GM23338 (cell line): ENCODE measurements at regions not wholly inside any gene's neighbourhood (a gene's known extent, or its start where the extent isn't known, plus 50 kb on each side); places are given as distances from the start of the nearest gene placed in this dataset.

Source experiments
- ATAC-seq: fragments of 200-7000 bp; cut with Tn5 transposase; 3 replicates; pipeline ENCODE4 v1.9.1; 2020
- DNase-seq: peaks from one replicate; pipeline ENCODE4 v3.0.0-alpha.2; 2015; ENCODE audit warnings: low spot score
- H2AFZ ChIP-seq: fragments of 200-600 bp; sonication (generic); 2 replicates; pipeline ENCODE4 v1.8.0; 2016; ENCODE audit warnings: antibody characterized with exemption, mild to moderate bottlenecking, moderate library complexity
- H3F3A ChIP-seq: fragments of 200-600 bp; sonication (generic); replicated peaks from 2 replicates; pipeline ENCODE4 v1.8.0; 2017; ENCODE audit warnings: antibody characterized with exemption, mixed run types, low read depth
- H3K27ac ChIP-seq: fragments of 200-600 bp; sonication (generic); 2 replicates; pipeline ENCODE4 v1.6.1; 2016; ENCODE audit warnings: low read depth
- H3K27me3 ChIP-seq: fragments of 200-600 bp; sonication (generic); 2 replicates; pipeline ENCODE4 v1.8.0; 2016; ENCODE audit warnings: mild to moderate bottlenecking, mixed run types, moderate library complexity; ENCODE audit not compliant: insufficient read depth
- H3K36me3 ChIP-seq: fragments of 200-600 bp; sonication (generic); 2 replicates; pipeline ENCODE4 v1.8.0; 2016; ENCODE audit warnings: mild to moderate bottlenecking; ENCODE audit not compliant: insufficient read depth
- H3K4me1 ChIP-seq: fragments of 200-600 bp; sonication (generic); 2 replicates; pipeline ENCODE4 v1.8.0; 2016; ENCODE audit warnings: mild to moderate bottlenecking, moderate library complexity; ENCODE audit not compliant: insufficient read depth
- H3K4me2 ChIP-seq: fragments of 200-600 bp; sonication (generic); 2 replicates; pipeline ENCODE4 v1.7.1; 2017; ENCODE audit warnings: mixed run types
- H3K4me3 ChIP-seq: fragments of 200-600 bp; sonication (generic); 2 replicates; pipeline ENCODE4 v1.6.1; 2016; ENCODE audit warnings: mixed run types
- H3K79me2 ChIP-seq: fragments of 200-600 bp; sonication (generic); replicated peaks from 2 replicates; pipeline ENCODE4 v1.8.0; 2017; ENCODE audit warnings: mild to moderate bottlenecking; ENCODE audit not compliant: insufficient read depth
- H3K9me2 ChIP-seq: fragments of 200-600 bp; sonication (generic); 2 replicates; pipeline ENCODE4 v1.8.0; 2017; ENCODE audit not compliant: insufficient read depth
- H4K20me1 ChIP-seq: fragments of 200-600 bp; sonication (generic); replicated peaks from 2 replicates; pipeline ENCODE4 v1.8.0; 2017; ENCODE audit warnings: mild to moderate bottlenecking; ENCODE audit not compliant: insufficient read depth
- H3K27ac Mint-ChIP-seq: 2 replicates; pipeline ENCODE4 v1.8.0; 2020; ENCODE audit warnings: inconsistent platforms, mild to moderate bottlenecking, moderate library complexity, mixed read lengths
- H3K27me3 Mint-ChIP-seq: 3 replicates; pipeline ENCODE4 v1.8.0; 2022; ENCODE audit warnings: low read depth, mild to moderate bottlenecking, moderate library complexity, mixed read lengths, inconsistent platforms; ENCODE audit not compliant: insufficient read depth, poor library complexity
- H3K36me3 Mint-ChIP-seq: 3 replicates; pipeline ENCODE4 v1.8.0; 2021; ENCODE audit warnings: low read depth, mild to moderate bottlenecking, inconsistent platforms, moderate library complexity, mixed read lengths
- H3K4me1 Mint-ChIP-seq: 3 replicates; pipeline ENCODE4 v1.8.0; 2020; ENCODE audit warnings: mild to moderate bottlenecking, inconsistent platforms, mixed read lengths
- H3K4me3 Mint-ChIP-seq: 3 replicates; pipeline ENCODE4 v1.8.0; 2021; ENCODE audit warnings: moderate library complexity, mild to moderate bottlenecking, inconsistent platforms, mixed read lengths
- H3K9me3 Mint-ChIP-seq: 3 replicates; pipeline ENCODE4 v1.8.0; 2020; ENCODE audit warnings: moderate library complexity, mild to moderate bottlenecking, inconsistent platforms, mixed read lengths
- CREB1 ChIP-seq: fragments of 250-450 bp; sonication (Bioruptor Pico); IDR thresholded peaks from 2 replicates; pipeline ENCODE4 v1.5.0; 2020; ENCODE audit warnings: low read depth, mild to moderate bottlenecking, moderate library complexity
- CTCF ChIP-seq, 2 experiments: fragments of 200-600 bp in 1 of 2; sonication (generic) in 1 of 2; conservative IDR thresholded peaks; 2 replicates each; pipeline versions ENCODE4 v1.5.1 to v1.6.1; 2016 to 2017; ENCODE audit warnings: antibody characterized with exemption in 2 of 2, low read depth in 2 of 2, mild to moderate bottlenecking in 2 of 2, moderate library complexity in 1 of 2
- EZH2 ChIP-seq: fragments of 200-600 bp; sonication (generic); IDR thresholded peaks from one replicate; pipeline ENCODE4 v1.8.0; 2017; ENCODE audit warnings: antibody characterized with exemption, mild to moderate bottlenecking, low read depth; ENCODE audit not compliant: unreplicated experiment
- EZH2phosphoT487 ChIP-seq: fragments of 200-600 bp; sonication (generic); IDR thresholded peaks from one replicate; pipeline ENCODE4 v1.8.1; 2018; ENCODE audit warnings: antibody characterized with exemption; ENCODE audit not compliant: unreplicated experiment
- JUNB ChIP-seq: IDR thresholded peaks from one replicate; pipeline ENCODE4 v1.6.1; 2016; ENCODE audit warnings: antibody characterized with exemption; ENCODE audit not compliant: unreplicated experiment
- NANOG ChIP-seq: IDR thresholded peaks from 2 replicates; pipeline ENCODE4 v1.6.1; 2016; ENCODE audit warnings: antibody characterized with exemption, borderline replicate concordance
- POLR2AphosphoS5 ChIP-seq: IDR thresholded peaks from 2 replicates; pipeline ENCODE4 v1.6.1; 2016; ENCODE audit warnings: antibody characterized with exemption, low read depth
- STAT1 ChIP-seq: IDR thresholded peaks from one replicate; pipeline ENCODE4 v1.6.1; 2016; ENCODE audit warnings: antibody characterized with exemption; ENCODE audit not compliant: unreplicated experiment
- ZNF114 ChIP-seq: fragments of 250-450 bp; sonication (Bioruptor Pico); IDR thresholded peaks from 2 replicates; pipeline ENCODE4 v1.5.0; 2020; ENCODE audit warnings: mild to moderate bottlenecking, moderate library complexity
- ZNF331 ChIP-seq: fragments of 250-450 bp; sonication (Bioruptor Pico); IDR thresholded peaks from 2 replicates; pipeline ENCODE4 v1.5.0; 2020; ENCODE audit warnings: low read depth, mild to moderate bottlenecking, moderate library complexity
- TF ChIP-seq, protein P1 (sequence below): IDR thresholded peaks from one replicate; pipeline ENCODE4 v1.6.1; 2018; ENCODE audit warnings: antibody characterized with exemption; ENCODE audit not compliant: unreplicated experiment
- TF ChIP-seq, protein P2 (sequence below): IDR thresholded peaks from 2 replicates; pipeline ENCODE4 v1.6.1; 2016; ENCODE audit warnings: antibody characterized with exemption
- TF ChIP-seq, protein P3 (sequence below): fragments of 250-450 bp; sonication (Bioruptor Pico); IDR thresholded peaks from 2 replicates; pipeline ENCODE4 v1.5.0; 2020; ENCODE audit warnings: mild to moderate bottlenecking, moderate library complexity

GRCh38 chr2:88318956-88319330, 133.6 kb downstream of the FOXI3 start:
- TF ChIP-seq JUNB (no peak), POLR2AphosphoS5 (no peak), EZH2 (no peak), NANOG (no peak), ZNF114 (CRISPR knock-in tag) (no peak), ZNF331 (CRISPR knock-in tag) (no peak), CTCF (conservative IDR thresholded peaks at IDR 0.05; ENCODE audit: low read depth in 2 of 2) (no peak), EZH2phosphoT487 (no peak), CREB1 (CRISPR knock-in tag) (no peak), STAT1 (no peak)
- TF ChIP-seq, protein P1, sequence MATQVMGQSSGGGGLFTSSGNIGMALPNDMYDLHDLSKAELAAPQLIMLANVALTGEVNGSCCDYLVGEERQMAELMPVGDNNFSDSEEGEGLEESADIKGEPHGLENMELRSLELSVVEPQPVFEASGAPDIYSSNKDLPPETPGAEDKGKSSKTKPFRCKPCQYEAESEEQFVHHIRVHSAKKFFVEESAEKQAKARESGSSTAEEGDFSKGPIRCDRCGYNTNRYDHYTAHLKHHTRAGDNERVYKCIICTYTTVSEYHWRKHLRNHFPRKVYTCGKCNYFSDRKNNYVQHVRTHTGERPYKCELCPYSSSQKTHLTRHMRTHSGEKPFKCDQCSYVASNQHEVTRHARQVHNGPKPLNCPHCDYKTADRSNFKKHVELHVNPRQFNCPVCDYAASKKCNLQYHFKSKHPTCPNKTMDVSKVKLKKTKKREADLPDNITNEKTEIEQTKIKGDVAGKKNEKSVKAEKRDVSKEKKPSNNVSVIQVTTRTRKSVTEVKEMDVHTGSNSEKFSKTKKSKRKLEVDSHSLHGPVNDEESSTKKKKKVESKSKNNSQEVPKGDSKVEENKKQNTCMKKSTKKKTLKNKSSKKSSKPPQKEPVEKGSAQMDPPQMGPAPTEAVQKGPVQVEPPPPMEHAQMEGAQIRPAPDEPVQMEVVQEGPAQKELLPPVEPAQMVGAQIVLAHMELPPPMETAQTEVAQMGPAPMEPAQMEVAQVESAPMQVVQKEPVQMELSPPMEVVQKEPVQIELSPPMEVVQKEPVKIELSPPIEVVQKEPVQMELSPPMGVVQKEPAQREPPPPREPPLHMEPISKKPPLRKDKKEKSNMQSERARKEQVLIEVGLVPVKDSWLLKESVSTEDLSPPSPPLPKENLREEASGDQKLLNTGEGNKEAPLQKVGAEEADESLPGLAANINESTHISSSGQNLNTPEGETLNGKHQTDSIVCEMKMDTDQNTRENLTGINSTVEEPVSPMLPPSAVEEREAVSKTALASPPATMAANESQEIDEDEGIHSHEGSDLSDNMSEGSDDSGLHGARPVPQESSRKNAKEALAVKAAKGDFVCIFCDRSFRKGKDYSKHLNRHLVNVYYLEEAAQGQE, result no peak
- TF ChIP-seq, protein P2, sequence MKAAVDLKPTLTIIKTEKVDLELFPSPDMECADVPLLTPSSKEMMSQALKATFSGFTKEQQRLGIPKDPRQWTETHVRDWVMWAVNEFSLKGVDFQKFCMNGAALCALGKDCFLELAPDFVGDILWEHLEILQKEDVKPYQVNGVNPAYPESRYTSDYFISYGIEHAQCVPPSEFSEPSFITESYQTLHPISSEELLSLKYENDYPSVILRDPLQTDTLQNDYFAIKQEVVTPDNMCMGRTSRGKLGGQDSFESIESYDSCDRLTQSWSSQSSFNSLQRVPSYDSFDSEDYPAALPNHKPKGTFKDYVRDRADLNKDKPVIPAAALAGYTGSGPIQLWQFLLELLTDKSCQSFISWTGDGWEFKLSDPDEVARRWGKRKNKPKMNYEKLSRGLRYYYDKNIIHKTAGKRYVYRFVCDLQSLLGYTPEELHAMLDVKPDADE, result no peak
- TF ChIP-seq, protein P3, sequence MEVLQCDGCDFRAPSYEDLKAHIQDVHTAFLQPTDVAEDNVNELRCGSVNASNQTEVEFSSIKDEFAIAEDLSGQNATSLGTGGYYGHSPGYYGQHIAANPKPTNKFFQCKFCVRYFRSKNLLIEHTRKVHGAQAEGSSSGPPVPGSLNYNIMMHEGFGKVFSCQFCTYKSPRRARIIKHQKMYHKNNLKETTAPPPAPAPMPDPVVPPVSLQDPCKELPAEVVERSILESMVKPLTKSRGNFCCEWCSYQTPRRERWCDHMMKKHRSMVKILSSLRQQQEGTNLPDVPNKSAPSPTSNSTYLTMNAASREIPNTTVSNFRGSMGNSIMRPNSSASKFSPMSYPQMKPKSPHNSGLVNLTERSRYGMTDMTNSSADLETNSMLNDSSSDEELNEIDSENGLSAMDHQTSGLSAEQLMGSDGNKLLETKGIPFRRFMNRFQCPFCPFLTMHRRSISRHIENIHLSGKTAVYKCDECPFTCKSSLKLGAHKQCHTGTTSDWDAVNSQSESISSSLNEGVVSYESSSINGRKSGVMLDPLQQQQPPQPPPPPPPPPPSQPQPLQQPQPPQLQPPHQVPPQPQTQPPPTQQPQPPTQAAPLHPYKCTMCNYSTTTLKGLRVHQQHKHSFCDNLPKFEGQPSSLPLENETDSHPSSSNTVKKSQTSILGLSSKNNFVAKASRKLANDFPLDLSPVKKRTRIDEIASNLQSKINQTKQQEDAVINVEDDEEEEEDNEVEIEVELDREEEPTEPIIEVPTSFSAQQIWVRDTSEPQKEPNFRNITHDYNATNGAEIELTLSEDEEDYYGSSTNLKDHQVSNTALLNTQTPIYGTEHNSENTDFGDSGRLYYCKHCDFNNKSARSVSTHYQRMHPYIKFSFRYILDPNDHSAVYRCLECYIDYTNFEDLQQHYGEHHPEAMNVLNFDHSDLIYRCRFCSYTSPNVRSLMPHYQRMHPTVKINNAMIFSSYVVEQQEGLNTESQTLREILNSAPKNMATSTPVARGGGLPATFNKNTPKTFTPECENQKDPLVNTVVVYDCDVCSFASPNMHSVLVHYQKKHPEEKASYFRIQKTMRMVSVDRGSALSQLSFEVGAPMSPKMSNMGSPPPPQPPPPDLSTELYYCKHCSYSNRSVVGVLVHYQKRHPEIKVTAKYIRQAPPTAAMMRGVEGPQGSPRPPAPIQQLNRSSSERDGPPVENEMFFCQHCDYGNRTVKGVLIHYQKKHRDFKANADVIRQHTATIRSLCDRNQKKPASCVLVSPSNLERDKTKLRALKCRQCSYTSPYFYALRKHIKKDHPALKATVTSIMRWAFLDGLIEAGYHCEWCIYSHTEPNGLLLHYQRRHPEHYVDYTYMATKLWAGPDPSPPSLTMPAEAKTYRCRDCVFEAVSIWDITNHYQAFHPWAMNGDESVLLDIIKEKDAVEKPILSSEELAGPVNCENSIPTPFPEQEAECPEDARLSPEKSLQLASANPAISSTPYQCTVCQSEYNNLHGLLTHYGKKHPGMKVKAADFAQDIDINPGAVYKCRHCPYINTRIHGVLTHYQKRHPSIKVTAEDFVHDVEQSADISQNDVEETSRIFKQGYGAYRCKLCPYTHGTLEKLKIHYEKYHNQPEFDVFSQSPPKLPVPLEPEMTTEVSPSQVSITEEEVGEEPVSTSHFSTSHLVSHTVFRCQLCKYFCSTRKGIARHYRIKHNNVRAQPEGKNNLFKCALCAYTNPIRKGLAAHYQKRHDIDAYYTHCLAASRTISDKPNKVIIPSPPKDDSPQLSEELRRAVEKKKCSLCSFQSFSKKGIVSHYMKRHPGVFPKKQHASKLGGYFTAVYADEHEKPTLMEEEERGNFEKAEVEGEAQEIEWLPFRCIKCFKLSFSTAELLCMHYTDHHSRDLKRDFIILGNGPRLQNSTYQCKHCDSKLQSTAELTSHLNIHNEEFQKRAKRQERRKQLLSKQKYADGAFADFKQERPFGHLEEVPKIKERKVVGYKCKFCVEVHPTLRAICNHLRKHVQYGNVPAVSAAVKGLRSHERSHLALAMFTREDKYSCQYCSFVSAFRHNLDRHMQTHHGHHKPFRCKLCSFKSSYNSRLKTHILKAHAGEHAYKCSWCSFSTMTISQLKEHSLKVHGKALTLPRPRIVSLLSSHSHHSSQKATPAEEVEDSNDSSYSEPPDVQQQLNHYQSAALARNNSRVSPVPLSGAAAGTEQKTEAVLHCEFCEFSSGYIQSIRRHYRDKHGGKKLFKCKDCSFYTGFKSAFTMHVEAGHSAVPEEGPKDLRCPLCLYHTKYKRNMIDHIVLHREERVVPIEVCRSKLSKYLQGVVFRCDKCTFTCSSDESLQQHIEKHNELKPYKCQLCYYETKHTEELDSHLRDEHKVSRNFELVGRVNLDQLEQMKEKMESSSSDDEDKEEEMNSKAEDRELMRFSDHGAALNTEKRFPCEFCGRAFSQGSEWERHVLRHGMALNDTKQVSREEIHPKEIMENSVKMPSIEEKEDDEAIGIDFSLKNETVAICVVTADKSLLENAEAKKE, result no peak
- Mint-ChIP-seq H3K4me3 (no peak overlapping the region), H3K27me3 (peaks cover 4% of the 10 kb centered on the region), H3K4me1 (peaks cover 13% of the 10 kb centered on the region), H3K36me3 (no peaks in the 10 kb centered on the region), H3K9me3 (no peaks in the 10 kb centered on the region), H3K27ac (no peak overlapping the region)
- H3K4me1 ChIP-seq, result no peaks in the 10 kb centered on the region
- H3F3A ChIP-seq, result no peaks in the 10 kb centered on the region
- no peak overlapping the region for H3K27ac ChIP-seq
- ATAC-seq (no peak), DNase-seq (no peak)
- no peaks in the 10 kb centered on the region for H3K36me3 ChIP-seq
- H3K9me2 ChIP-seq, result no peaks in the 10 kb centered on the region
- H3K27me3 ChIP-seq, result no peaks in the 10 kb centered on the region
- H3K79me2 ChIP-seq, result no peaks in the 10 kb centered on the region
- no peaks in the 10 kb centered on the region for H4K20me1 ChIP-seq
- no peak overlapping the region for H2AFZ ChIP-seq
- H3K4me2 ChIP-seq, result no peak overlapping the region
- H3K4me3 ChIP-seq, result no peak overlapping the region
